ENCODE measurements at regions not wholly inside any gene's neighbourhood (a gene's known extent, or its start where the extent isn't known, plus 50 kb on each side); places are given as distances from the start of the nearest gene placed in this dataset.
"Not testable (repeated sequence)": the region's sequence is repeated elsewhere in the genome, so short reads cannot be mapped to it uniquely, and the experiment has no call there.

DNA sequence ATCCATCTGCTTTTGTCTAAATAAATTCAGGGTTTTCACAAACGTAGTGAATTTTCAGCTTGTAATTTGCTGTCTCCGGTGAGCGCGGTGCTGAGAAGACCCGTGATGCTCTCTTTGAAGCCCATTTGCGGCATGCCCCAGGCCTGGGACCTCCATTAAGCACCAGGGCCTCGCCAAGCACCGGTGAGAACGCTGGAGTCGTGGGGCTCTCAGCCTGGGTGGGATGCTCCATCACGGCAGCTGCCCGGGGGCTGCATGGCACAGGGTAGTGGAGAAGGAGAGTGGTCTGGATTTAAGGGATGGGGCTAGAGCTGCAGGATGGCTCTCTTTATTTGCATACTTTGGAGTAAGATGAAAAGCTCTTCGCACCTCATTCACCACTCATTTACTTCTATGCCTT, 248.7 kb downstream of the ABCC12 start:
- no peak for DNase-seq (ENCODE audit: low spot score)

DNA sequence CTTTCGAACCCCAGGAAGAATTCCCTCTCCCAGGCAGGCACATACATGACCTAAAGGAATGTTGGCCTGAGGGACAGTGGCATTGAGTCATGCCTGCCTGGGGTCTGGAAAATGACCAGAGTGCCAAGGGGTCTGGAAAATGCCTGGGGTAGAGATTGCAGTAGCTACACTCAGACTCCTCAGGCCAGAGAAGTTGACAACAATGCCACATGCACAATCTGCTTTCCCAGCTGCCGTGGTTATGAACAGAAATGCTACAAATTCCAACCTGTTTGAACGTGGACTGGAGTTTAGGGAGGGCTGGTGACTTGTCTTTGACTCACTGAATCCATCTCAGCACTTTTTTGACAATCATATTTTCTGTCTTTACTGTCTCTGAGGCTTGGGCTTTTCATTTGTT, 250.0 kb downstream of the ABCC12 start:
- DNase-seq (ENCODE audit: low spot score), result no peak

DNA sequence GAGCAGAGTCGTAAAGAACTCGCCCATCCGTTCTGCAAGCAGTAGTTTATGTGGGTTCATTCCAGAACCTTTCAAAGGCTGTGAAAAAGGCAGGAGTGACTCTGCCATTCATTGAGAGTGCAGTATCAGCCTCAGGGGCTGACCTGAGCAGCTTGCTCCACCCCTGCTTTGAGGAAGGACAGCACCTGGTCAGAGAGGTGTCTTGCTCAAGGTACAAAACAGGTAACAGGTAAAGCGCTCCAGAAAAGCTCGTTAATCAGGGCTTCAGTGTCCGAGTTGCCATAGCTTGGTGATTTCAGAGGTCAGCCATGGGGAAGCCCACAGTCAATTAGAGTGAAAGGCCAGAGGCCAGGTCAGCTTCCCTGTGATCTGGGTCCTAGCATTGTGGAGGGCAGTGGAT, 251.1 kb downstream of the ABCC12 start:
- DNase-seq (ENCODE audit: low spot score), result no peak

DNA sequence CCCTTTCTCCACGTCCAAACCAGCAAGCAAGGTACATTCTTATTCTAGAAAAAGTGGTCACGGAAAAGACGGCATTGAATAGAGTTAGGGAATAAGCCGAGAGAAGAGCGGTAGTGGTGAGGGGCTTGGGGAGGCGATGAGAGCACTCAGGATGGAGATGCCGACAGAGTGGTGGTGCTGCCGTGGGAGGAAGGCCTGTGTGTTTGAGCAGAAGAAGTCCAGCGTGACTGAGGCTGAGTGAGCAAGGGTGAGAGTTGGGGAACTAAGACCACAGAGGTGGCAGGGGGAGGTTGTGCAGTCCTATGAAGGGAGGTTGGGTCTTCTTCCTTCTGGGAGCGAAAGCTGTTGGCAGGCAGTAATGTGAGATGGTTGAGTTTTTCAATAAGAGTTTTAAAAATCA, 252.3 kb downstream of the ABCC12 start:
- DNase-seq (ENCODE audit: low spot score), result no peak

DNA sequence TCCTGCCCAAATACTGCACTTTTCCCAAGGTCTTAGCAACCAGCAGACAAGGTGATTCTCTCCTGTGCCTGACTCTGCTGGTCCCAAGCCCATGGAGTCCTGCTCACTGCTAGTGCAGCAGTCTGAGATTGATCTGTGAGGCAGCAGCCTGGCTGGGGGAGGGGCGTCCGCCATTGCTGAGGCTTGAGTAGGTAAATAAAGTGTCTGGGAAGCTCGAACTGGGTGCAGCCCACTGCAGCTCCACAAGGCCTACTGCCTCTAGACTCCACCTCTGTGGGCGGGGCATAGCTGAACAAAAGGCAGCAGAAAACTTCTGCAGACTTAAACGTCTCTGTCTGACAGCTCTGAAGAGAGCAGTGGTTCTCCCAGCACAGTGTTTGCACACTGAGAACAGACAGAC, 258.7 kb downstream of the ABCC12 start:
- DNase-seq (ENCODE audit: low spot score), result not testable (repeated sequence)

DNA sequence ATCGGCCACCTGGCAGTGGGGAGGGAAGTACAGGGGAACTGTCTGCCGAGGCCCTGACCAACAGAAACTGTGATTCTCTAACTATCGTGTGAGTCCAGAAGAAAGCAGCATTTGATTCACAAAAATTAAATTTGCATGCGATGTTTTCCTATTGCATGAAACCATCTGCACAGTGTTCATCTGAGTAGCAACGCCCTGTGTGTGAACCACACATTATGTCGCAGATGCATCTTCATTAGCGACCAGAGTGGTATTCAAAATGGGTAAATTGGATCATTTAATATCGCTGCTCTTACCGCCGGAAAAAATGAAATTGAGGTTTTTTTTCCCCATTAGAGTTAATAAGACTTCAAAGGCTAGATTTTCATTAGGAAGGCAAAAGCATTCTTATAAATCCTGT, 260.6 kb downstream of the ABCC12 start:
- DNase-seq (ENCODE audit: low spot score), result no peak

DNA sequence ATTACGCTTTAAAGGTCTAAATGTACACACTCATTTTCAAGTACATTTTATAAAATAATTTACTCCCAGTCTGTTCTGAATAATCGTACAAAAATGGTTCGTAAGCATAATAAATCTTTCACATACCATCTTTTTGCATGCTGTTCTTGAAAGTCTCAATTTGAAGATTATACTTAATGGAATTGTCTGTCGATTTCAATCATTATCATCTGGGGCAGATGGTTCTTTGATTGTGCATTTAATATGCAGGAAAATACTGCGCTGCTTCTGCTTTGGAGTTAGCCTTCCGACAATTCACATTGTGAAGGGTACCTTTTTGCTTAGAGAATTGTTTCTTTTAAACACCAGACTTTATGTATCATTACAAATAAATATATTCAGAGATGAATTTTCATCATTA, 262.8 kb downstream of the ABCC12 start:
- DNase-seq (ENCODE audit: low spot score), result no peak

DNA sequence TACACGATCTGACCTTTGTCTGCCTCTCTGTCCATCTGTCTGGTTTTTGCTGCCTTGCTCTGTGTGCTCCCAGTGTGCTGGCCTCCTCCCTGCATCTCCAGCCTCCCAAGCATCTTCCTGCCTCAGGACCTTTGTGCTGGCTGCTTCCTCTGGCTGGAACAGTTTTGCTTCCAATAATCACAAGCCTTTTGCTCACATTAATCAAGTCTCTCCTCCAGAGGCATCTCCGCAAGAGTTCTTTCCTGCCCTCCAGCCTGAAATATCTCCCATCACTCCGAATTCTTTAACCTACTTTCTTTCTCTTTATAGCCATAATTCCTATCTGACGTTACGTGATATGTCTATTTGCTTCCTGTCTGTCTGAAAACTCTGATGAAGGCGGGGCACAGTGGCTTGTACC, 267.1 kb downstream of the ABCC12 start:
- no peak for DNase-seq (ENCODE audit: low spot score)

DNA sequence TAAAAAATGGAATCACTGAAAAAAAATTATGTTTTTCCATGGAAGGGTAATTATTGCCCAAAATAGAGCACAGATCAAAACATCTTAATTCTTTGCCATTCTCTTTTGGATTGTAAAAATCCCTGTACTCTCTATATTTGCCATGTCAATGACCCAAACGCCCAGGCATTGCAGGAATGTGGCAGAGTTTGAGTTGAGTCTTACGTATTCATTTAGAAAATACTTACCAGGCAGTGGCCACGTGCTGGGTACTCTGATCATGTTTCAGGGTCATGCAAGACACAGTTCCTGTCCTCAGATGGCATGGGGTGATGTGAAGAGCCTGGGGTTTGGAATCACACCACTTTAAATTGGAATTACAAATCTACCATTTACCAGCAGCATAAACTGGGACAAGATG, 267.7 kb downstream of the ABCC12 start:
- no peak for DNase-seq (ENCODE audit: low spot score)

DNA sequence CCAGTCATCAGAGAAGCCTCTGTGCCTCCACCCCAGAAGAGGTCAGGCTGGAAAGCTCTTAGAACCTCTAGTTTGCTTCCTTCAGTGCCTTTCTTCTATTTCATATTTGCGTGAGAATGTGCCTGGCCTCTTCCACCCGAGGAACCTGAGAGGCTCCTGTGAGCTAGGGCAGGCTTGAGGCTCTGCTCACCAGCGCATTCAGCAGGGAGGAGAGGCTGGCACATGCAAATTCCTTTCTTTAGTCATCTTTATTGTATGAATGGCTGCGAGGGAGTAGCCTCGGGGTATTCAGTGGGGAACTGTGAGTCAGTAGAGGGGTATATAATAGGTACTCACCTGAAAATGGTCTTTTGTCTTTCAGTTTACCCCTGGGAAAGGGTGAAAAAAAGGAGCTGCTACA, 268.3 kb downstream of the ABCC12 start:
- DNase-seq (ENCODE audit: low spot score), result no peak

DNA sequence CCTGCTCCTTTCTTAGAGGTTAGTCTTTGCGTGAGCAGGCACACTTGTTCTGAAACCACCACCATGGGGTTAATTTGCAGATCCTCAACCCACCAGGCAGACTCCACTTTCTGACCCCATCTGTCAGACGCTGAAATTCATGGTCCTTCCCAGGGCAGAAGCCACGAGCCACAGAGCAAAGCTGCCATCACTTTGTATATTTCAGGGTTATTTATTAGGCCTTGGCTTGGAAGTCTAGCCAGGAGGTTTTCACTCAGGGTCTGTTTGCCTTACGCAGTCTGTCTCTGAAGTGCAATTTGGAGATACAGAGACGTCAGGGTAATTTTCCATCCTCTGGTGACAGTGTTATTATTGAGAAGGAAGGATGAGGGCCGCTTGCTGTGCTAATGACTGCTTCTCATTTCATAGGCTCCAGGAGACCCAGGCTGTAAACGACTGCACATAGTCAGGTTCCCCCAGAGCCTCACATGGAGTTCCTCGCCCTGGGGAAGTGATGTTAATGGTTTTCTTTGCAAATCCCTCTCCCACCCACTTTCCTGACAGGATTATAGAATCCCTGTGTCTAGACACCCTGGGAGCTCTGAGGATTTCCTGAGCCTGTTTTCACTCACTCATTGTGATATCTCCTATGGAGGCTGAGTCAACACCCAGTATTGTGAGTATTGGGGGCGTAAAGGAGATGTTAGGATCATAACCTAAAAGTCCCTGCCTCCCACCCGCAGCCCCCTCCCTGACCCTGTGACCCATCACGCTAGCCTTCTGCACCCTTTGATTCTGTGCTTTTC, 269.0 kb downstream of the ABCC12 start:
- DNase-seq (ENCODE audit: low spot score), result no peak

DNA sequence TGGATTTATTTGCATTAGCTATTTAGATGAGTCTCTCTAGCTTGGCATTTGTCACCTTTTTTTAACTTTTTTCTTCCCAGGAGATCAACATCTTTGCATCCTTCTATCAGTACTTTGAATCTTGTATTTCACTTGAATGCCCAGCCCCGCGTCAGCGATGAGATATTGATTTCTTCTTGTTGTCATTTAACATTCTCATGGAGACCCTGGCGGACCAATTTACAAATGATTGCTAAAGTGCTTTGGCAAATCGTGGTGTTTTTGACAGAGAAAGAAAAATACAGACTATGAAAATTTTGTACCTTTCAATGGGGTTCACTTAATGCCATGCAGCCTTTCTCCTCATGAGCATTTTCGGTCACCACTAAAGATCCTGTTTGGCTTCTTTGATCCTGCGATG, 269.7 kb downstream of the ABCC12 start:
- no peak for DNase-seq (ENCODE audit: low spot score)

DNA sequence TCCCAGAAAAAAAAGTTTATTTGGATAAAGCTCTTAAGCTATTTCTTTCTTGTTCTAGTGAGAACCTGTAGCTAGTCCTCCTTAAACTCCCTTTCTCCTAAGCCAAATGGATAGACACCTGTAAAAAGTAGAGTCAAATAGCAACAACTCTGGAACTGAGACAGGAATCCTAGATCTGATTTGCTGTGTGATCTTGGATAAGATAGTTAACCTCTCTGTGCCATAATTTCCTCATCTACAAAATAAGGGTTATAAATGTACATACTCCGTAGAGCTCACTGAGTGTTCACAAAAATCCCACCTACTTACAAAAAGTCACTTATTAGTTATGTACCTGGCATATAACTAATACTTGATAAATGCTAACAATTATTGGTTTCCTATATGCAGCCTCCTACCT, 270.3 kb downstream of the ABCC12 start:
- DNase-seq (ENCODE audit: low spot score), result no peak

DNA sequence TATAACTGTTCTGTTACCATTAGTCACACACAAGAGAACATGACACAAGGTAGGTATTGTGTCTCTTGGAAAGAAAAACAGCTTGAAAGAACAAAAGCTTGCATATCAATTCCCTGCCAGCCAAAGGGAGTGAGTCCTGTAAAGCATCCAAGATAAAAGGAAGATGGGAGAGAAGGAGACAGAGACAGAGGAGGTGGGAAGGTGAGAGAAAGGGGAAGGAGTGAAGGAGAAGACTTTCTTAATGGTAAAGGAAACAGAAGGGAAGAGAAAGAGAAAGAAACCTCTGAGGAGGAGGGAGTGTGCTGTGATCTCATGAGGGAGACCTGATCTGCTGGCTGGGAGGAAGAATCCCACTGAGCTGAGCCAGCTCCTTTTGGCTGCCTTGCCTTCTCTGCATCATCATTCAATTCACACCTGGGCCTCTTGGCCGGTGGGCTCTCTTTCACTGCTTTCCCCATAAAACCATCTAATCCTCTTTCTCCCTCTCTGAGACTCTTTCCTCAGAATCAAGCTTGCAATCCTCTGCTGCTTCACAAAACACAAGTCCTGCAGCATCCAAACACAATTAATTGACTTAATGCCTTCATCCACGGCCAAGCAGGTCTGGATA, 271.6 kb downstream of the ABCC12 start:
- DNase-seq (ENCODE audit: low spot score), result no peak

DNA sequence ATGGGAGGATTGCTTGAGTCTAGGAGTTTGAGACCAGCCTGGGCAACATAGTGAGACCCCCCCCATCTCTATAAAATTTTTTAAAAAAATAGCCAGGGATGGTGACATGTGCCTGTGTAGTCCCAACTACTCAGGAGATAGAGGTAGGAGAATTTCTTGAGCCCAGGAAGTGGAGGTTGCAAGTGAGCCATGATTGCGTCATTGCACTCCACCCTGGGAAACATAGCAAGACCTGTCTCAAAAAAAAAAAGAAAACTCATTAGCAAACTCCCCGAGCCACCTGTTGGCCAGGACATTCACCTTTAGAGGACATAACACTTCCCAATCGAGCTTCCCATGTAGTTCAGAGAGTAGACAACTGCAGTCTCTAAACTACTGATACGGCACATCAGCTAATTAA, 274.2 kb downstream of the ABCC12 start:
- no peak for DNase-seq (ENCODE audit: low spot score)

DNA sequence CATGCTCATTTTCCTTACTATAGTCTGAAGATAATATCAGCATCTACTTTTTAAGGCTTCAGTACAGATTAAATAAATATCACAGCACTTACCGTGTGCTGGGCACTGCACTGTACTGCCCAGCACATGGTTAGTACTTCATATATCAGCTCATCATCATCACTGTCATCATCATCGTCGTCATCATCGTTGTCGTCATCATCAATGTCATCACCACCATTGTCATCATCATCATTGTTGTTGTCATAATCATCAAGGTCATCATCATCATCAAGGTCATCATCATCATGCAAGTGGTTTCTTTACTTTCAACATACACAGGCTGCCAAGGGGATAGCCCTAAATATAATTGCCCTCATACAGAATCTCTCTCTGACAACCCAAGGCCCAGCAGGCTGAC, 275.1 kb downstream of the ABCC12 start:
- no peak for DNase-seq (ENCODE audit: low spot score)

DNA sequence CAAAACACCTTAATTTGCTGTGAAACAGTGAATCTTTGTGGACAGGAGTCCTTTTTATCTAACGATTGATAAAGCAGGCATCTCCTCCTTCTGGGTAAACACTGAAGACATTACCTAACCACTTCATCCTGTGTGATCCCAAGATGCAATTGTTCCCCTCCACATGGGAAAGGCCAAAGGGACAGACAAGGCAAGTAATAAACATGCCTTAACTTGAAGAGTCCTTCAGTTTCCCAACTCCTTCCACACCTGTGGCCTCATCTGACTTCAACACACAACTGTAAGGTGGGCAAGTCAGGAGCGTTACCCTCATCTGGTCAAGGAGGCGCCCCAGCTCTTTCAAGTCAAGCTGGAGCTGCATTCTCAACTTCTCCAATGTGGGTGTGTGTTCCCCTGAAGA, 278.6 kb downstream of the ABCC12 start:
- DNase-seq (ENCODE audit: low spot score), result no peak

DNA sequence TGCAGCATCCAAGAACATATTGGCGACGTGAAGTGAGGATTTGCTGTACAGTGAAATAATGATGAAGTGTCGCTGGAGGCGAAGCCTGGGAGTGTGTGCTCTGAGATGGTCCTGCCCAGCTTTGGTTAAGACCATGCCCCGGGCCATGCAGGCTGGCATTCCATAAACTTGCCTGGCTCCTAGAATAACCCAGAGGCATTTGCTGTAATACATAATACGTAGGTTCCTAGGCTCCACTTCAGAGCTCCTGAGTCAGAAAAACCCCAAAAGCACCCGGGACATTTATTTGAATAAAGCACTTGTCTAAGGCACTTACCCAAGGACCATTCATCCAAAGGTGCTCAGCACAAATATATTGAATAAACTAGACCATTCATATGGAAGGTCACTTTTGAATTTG, 279.3 kb downstream of the ABCC12 start:
- DNase-seq (ENCODE audit: low spot score), result no peak

DNA sequence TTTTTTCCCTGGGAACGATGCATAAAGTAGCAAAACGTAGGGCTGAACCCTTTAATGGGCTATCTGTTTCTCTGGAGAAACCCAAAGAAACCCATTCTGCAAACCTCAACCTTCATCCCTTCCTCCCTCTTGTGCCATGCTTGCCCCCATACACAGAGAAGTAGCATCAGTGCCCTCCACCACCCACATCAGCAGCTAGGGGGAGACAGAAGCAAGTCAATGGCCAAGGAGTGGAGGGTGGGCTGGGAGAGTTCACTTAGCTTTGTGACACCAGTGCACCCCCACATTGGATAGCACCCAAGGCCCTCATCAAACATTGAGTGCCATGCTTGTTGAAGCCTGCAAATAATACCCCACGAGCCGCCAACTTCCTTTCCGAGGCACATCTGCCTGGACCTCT, 282.4 kb downstream of the ABCC12 start:
- no peak for DNase-seq (ENCODE audit: low spot score)

DNA sequence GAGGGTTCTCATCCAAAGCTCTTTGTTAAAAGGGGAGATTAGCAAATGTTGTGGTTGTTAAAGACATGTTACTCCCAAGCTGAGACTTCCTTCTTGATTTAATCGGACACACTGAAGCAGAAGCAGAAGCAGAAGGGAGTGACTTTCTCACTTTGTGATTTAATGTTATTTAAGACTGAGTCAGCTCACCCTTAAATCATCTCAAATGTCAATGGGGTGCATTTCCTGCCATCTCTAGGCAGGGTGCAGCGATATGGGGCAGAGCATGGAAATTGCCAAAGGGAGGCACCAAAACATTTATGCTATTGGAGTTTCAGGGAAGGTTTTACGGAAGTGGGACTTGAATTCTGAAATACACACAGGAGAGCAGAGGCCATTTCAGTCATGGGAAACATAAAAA, 283.6 kb downstream of the ABCC12 start:
- DNase-seq (ENCODE audit: low spot score), result no peak

DNA sequence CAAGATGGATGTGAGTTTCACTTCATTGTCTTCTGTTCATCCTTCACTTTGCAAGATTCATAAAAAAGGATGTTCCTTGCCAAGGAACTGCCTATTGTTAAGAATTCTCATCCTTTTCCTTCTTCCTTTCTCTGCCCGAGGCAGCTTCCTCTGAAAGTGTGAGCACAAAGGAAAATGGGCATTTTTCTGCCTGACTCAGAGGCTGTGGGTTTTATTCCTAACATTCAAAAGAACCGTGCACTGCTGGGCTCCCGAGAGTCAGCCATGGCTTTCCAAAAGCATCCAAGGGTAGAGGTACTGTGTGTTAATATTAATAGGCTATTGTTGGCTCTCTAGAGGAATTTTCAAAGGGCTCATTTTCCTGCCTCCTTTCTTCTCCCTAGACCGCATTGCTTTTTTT, 289.4 kb downstream of the ABCC12 start:
- no peak for DNase-seq (ENCODE audit: low spot score)

DNA sequence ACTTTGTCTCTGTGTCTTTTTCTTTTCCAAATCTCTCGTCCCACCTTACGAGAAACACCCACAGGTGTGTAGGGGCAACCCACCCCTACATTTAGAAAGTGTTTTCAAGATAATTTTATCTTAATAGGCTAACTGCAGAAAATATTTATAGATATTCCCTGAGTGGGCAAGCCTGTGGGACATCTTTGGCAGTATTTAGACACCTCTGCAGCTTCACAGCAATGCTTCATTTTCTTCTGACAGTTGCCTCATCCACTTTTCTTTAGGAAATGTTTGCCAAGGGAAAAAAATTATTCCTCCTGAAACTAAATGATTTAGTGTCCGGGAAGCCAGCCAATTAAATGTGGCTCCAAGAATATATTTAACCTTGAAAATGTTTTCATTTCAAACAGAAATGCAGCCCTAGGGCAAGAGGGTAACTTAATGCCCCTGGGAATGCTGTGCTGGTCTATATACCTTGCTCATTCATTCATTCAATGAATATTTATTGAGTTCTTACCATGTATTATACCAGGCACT, 290.4 kb downstream of the ABCC12 start:
- DNase-seq (ENCODE audit: low spot score), result no peak

DNA sequence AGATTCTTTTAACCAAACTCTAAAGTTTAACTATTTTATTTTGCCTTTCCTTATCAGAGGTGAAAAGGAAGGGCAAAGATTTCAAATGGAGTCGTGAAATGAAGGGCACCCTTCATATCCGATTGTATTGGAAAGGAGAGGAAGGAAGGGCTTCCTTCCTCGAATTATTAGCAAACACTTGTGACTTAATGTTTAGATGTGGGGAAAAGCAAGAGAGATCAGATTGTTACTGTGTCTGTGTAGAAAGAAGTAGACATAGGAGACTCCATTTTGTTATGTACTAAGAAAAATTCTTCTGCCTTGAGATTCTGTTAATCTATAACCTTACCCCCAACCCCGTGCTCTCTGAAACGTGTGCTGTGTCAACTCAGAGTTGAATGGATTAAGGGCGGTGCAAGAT, 291.5 kb downstream of the ABCC12 start:
- DNase-seq (ENCODE audit: low spot score), result not testable (repeated sequence)

DNA sequence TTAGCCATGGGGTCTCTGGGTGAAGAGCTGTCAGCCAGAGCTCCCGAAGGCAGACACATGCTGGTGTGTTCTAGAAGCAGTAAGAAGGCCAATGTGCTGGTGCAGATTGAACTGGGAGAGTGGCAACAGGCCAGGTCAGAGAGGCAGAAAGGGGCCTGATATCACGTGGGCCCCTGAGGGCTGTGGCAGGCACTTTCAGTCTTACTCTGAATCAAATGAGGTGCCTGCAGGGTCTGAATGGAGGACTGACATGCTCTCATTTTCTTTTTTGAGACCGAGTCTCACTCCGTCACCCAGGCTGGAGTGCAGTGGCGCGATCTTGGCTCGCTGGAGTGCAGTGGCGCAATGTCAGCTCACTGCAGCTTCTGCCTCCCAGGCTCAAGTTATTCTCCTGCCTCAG, 293.8 kb downstream of the ABCC12 start:
- DNase-seq (ENCODE audit: low spot score), result no peak
